ENCODE measurements at regions not wholly inside any gene's neighbourhood (a gene's known extent, or its start where the extent isn't known, plus 50 kb on each side); places are given as distances from the start of the nearest gene placed in this dataset.

- Histone ChIP-seq H3K36me3 (no peaks in the 10 kb centered on the region), H3K27me3 (no peaks in the 10 kb centered on the region), H3K4me1 (peaks cover 27% of the 10 kb centered on the region), H3K4me3 (ENCODE audit: low read depth, low read length) (no peak overlapping the region), H3K9me3 (no peaks in the 10 kb centered on the region)
- no peak for TF ChIP-seq CTCF (IDR thresholded peaks at IDR 0.05; ENCODE audit: low read depth, low read length)
- DNase-seq: no peak
Observed at GRCh38 chr3:181622365-181622764, 89.4 kb upstream of the SOX2 start.

DNA sequence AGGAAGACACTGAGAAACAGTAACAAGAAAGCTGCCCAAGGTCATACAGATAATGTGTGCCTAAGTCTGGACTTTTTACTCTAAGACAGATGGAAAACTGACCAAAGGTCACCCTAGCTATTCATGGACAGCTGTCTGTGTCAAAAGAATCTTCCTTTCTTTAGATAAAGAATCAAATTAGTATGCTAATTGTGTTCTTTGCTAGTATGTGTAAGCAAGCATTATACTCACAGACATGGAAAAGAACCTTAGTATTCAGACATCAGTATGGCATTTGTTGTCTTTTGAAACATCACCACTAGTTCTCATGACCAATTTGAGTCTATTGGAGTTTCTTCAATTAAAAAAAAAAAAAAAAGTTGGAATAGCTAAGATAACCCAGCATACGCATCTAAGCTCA lies 91.8 kb upstream of the SOX2 start:
- no peaks in the 10 kb centered on the region for H3K36me3 ChIP-seq
- no peaks in the 10 kb centered on the region for H3K27me3 ChIP-seq
- no peak overlapping the region for H3K4me3 ChIP-seq (ENCODE audit: low read depth, low read length)
- DNase-seq: no peak
- no peak for TF ChIP-seq CTCF (IDR thresholded peaks at IDR 0.05; ENCODE audit: low read depth, low read length)
- no peaks in the 10 kb centered on the region for H3K9me3 ChIP-seq
- peaks cover 24% of the 10 kb centered on the region for H3K4me1 ChIP-seq

- Histone ChIP-seq H3K9me3 (no peaks in the 10 kb centered on the region), H3K27me3 (no peaks in the 10 kb centered on the region), H3K4me1 (peaks cover 17% of the 10 kb centered on the region), H3K4me3 (ENCODE audit: low read depth, low read length) (no peak overlapping the region), H3K36me3 (no peaks in the 10 kb centered on the region)
- DNase-seq: no peak
- TF ChIP-seq CTCF (IDR thresholded peaks at IDR 0.05; ENCODE audit: low read depth, low read length): no peak
Observed at GRCh38 chr3:181618260-181618659, 93.5 kb upstream of the SOX2 start.

DNA sequence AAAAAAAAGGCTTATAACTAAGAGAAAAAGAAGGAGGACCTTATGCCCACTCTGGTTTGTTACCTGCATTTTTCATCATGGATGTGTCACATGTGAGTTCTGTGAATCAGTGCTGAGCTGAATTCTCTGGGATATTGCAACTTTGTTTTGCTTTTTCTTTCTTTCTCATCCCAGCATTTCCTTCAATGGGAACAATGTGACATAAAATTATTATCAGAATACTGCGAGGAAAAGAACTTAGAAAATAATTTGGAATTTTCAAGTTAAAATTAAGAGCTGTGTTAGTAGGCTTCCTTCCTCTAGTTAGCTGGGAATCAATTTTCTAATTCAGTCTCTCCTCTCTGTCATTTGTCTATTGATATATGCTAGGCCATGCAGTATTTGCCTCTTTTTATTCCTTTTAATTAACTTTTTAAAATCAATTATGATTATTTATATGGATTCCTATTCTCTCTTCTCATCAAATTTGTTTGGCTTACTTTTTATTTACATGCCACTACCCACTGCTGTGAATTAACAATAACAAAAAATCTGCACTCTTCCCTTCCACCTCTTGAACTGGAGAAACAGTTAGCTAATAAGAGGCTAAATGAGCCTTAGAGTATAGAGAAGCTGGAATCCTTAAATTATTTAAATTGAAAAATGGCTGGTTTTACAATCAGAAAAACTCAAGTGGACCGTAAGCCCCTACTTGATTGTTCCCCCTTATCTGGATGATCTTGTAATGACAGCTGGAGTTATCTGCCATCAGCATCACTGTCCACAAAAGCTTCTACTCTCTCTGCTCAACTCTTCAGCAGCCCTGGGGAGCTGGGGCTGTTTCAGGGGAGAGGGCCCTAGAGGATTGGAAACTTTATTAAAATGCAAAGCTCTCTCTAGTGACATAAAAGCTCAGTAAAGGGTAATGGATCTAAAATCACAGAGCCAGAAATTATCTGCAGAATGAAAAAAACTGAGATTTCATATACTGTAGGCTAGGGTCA lies 95.3 kb upstream of the SOX2 start:
- Histone ChIP-seq H3K4me1 (peaks cover 15% of the 10 kb centered on the region), H3K4me3 (ENCODE audit: low read depth, low read length) (no peak overlapping the region), H3K36me3 (no peaks in the 10 kb centered on the region), H3K9me3 (no peaks in the 10 kb centered on the region), H3K27me3 (no peaks in the 10 kb centered on the region)
- no peak for DNase-seq
- no peak for TF ChIP-seq CTCF (IDR thresholded peaks at IDR 0.05; ENCODE audit: low read depth, low read length)

DNA sequence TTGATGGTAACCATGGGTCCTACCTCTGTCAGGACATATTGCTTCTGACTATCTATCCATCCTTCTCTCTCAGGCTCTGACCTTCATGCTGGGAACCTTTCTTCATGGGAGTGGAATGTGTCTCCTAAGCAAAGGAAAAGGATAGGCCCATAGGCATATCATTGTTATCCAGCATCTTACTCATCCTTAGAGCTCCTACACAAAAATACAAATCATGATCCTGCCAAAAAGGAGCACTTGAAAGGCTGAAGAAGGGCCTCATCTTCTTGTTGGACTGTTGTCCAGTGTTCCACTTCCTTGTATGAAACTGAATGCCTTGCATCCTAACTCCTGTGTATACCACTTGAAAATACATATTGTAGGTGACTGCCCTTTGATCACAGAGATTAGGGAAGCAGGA lies 96.1 kb upstream of the SOX2 start:
- no peak overlapping the region for H3K4me3 ChIP-seq (ENCODE audit: low read depth, low read length)
- no peaks in the 10 kb centered on the region for H3K27me3 ChIP-seq
- no peaks in the 10 kb centered on the region for H3K36me3 ChIP-seq
- TF ChIP-seq CTCF (IDR thresholded peaks at IDR 0.05; ENCODE audit: low read depth, low read length): no peak
- H3K9me3 ChIP-seq: no peaks in the 10 kb centered on the region
- H3K4me1 ChIP-seq: peaks cover 15% of the 10 kb centered on the region
- DNase-seq: no peak

- Histone ChIP-seq H3K36me3 (no peaks in the 10 kb centered on the region), H3K27me3 (no peaks in the 10 kb centered on the region), H3K4me3 (ENCODE audit: low read depth, low read length) (no peak overlapping the region), H3K4me1 (peaks cover 15% of the 10 kb centered on the region), H3K9me3 (no peaks in the 10 kb centered on the region)
- no peak for DNase-seq
- no peak for TF ChIP-seq CTCF (IDR thresholded peaks at IDR 0.05; ENCODE audit: low read depth, low read length)
Observed at GRCh38 chr3:181614878-181615277, 96.8 kb upstream of the SOX2 start.

All from BE2C (cell line).